ENCODE measurements at regions not wholly inside any gene's neighbourhood (a gene's known extent, or its start where the extent isn't known, plus 50 kb on each side); places are given as distances from the start of the nearest gene placed in this dataset.

DNA sequence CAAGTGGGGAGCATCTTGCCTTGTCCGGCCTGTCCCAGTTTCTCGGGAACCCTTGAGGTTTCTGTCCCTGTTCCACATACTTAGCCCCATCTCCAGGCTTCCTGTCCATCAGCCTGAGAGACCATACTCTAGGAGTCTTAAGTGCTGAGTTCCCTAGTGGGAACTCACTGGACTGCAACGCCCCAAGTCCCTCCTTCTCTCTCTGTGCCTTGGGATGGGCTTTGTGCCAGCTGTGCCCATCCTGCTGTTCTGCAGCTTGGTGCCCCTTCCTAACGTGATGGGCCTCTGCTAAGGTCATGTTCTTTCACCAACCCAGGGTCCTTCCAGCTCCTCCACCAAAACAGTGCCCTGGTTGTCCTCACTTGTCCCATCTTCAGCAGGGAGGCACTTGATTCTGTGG, 222.3 kb upstream of the ANKRD55 start:
- TF ChIP-seq POLR2A (IDR thresholded peaks at IDR 0.05; ENCODE audit: low read depth), result no peak
- TF ChIP-seq EP300 (IDR thresholded peaks at IDR 0.05), result no peak
